HAP-1 (cell line): ENCODE measurements at regions not wholly inside any gene's neighbourhood (a gene's known extent, or its start where the extent isn't known, plus 50 kb on each side); places are given as distances from the start of the nearest gene placed in this dataset.

Source experiments
- DNase-seq, 2 experiments: peaks; one replicate each; pipeline ENCODE4 v3.0.0-alpha.2; 2016 to 2020; ENCODE audit warnings: low spot score in 2 of 2
- H3K27me3 ChIP-seq: fragments of 250-450 bp; sonication (Bioruptor Pico); 2 replicates; pipeline ENCODE4 v1.5.1; 2020; ENCODE audit warnings: low read depth, mild to moderate bottlenecking, moderate library complexity
- H3K36me3 ChIP-seq: fragments of 250-450 bp; sonication (Bioruptor Pico); replicated peaks from 2 replicates; pipeline ENCODE4 v1.5.1; 2020; ENCODE audit warnings: mild to moderate bottlenecking
- H3K4me1 ChIP-seq: fragments of 250-450 bp; sonication (Bioruptor Pico); 2 replicates; pipeline ENCODE4 v1.5.1; 2020; ENCODE audit warnings: mild to moderate bottlenecking
- H3K4me3 ChIP-seq: fragments of 250-450 bp; sonication (Bioruptor Pico); 2 replicates; pipeline ENCODE4 v1.5.1; 2020; ENCODE audit warnings: mild to moderate bottlenecking, moderate library complexity
- H3K9me3 ChIP-seq: fragments of 250-450 bp; sonication (Bioruptor Pico); 2 replicates; pipeline ENCODE4 v1.5.1; 2020; ENCODE audit warnings: mild to moderate bottlenecking, moderate library complexity
- in situ Hi-C: fragments of 300-500 bp; cut with MboI; formaldehyde crosslinking; loops from 3 replicates; pipeline ENCODE4 v1.14.3; 2020; ENCODE audit warnings: low sequenced_read_pairs, inconsistent platforms, mixed read lengths

- DNase-seq, result peak; percentile 23 to 32
- in situ Hi-C loops, result no loop called here
- H3K36me3 ChIP-seq, result no peaks in the 10 kb centered on the region
- H3K9me3 ChIP-seq, result no peaks in the 10 kb centered on the region
- H3K4me1 ChIP-seq, result peaks cover 4% of the 10 kb centered on the region; the same call in 1 of the 2 replicates
- H3K27me3 ChIP-seq, result no peaks in the 10 kb centered on the region
- no peak overlapping the region for H3K4me3 ChIP-seq
Measured at GRCh38 chr6:54053881-54054391, 57.3 kb upstream of the MLIP start.

- in situ Hi-C loops, result no loop called here
- peak in 1 of 2 experiments; percentile 1 for DNase-seq
- peaks cover 4% of the 10 kb centered on the region; the same call in 1 of the 2 replicates for H3K4me1 ChIP-seq
- H3K9me3 ChIP-seq, result no peaks in the 10 kb centered on the region
- no peaks in the 10 kb centered on the region for H3K36me3 ChIP-seq
- no peaks in the 10 kb centered on the region for H3K27me3 ChIP-seq
- H3K4me3 ChIP-seq, result no peak overlapping the region
Measured at GRCh38 chr6:54056105-54056504, 55.1 kb upstream of the MLIP start.

- no peaks in the 10 kb centered on the region for H3K27me3 ChIP-seq
- in situ Hi-C loops, result no loop called here
- no peak overlapping the region for H3K4me3 ChIP-seq
- no peaks in the 10 kb centered on the region for H3K9me3 ChIP-seq
- no peaks in the 10 kb centered on the region for H3K36me3 ChIP-seq
- peaks cover 9% of the 10 kb centered on the region for H3K4me1 ChIP-seq
- DNase-seq, result no peak
Measured at GRCh38 chr6:54057058-54057457, 54.2 kb upstream of the MLIP start.

GRCh38 chr6:54058236-54058635 lies 53.0 kb upstream of the MLIP start:
- H3K4me3 ChIP-seq, result no peak overlapping the region
- peaks cover 9% of the 10 kb centered on the region for H3K4me1 ChIP-seq
- no peaks in the 10 kb centered on the region for H3K36me3 ChIP-seq
- no peaks in the 10 kb centered on the region for H3K27me3 ChIP-seq
- DNase-seq, result no peak
- in situ Hi-C loops, result no loop called here
- H3K9me3 ChIP-seq, result no peaks in the 10 kb centered on the region

GRCh38 chr6:54059683-54060082 lies 51.6 kb upstream of the MLIP start:
- no peaks in the 10 kb centered on the region for H3K36me3 ChIP-seq
- H3K4me1 ChIP-seq, result peaks cover 7% of the 10 kb centered on the region
- in situ Hi-C loops, result no loop called here
- no peak overlapping the region for H3K4me3 ChIP-seq
- DNase-seq, result no peak
- H3K9me3 ChIP-seq, result no peaks in the 10 kb centered on the region
- H3K27me3 ChIP-seq, result no peaks in the 10 kb centered on the region

GRCh38 chr6:54060286-54060685 lies 51.0 kb upstream of the MLIP start:
- H3K9me3 ChIP-seq, result no peaks in the 10 kb centered on the region
- H3K36me3 ChIP-seq, result no peaks in the 10 kb centered on the region
- H3K4me3 ChIP-seq, result no peak overlapping the region
- peaks cover 7% of the 10 kb centered on the region for H3K4me1 ChIP-seq
- no peaks in the 10 kb centered on the region for H3K27me3 ChIP-seq
- in situ Hi-C loops, result no loop called here
- no peak for DNase-seq
